Suppressor macrophage treated with lipopolysaccharide for 4 hours (primary cell): ENCODE measurements at regions not wholly inside any gene's neighbourhood (a gene's known extent, or its start where the extent isn't known, plus 50 kb on each side); places are given as distances from the start of the nearest gene placed in this dataset.
A peak's percentile ranks its signal among the peaks of the same experiment; 100 is the strongest.

Experiments
- DNase-seq: peaks from one replicate; pipeline ENCODE4 v3.0.0-alpha.2; 2020

DNA sequence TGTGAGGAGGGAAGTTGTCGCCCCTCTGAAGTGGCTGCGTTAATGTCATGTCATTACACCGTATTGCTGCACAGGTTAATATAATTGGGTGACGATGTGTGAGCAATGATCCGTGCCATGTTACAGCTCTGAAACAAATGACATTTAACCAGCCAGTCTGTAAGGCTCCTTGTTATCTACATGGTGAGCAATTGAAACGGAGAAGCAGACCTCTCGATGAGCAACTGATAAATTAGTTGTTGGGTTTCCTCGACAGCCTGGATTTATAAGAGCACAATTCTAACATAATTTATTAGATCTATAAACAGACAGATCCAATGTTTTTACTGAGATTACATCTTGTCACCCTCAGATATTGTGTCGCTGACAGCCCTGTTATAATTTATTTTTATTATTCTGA, 49.9 kb upstream of the MAFB start:
- DNase-seq: no peak

DNA sequence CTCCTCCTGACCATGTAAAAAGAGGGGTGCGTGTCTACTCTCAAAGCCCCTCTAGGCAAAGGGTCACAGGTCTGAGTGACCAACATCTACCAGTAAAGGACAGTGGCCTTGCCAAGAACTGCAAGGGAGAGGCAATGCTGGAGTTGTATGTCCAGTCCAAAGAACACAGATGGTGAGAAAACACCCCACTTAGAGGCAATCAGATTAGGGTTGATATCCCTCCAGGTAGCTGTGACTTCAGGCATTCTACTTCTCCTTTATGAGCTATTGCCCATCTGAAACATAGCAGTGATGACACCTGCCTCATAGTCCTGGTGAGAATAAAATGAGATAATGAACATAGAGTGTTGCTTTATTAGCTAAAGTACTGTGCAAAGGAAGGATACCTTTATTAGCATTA, 50.8 kb upstream of the MAFB start:
- DNase-seq: no peak

GRCh38 chr20:40741507-40742106, 52.6 kb upstream of the MAFB start:
- DNase-seq: peak; percentile 83

- no peak for DNase-seq
Observed at GRCh38 chr20:40743141-40743775, 54.2 kb upstream of the MAFB start.

DNA sequence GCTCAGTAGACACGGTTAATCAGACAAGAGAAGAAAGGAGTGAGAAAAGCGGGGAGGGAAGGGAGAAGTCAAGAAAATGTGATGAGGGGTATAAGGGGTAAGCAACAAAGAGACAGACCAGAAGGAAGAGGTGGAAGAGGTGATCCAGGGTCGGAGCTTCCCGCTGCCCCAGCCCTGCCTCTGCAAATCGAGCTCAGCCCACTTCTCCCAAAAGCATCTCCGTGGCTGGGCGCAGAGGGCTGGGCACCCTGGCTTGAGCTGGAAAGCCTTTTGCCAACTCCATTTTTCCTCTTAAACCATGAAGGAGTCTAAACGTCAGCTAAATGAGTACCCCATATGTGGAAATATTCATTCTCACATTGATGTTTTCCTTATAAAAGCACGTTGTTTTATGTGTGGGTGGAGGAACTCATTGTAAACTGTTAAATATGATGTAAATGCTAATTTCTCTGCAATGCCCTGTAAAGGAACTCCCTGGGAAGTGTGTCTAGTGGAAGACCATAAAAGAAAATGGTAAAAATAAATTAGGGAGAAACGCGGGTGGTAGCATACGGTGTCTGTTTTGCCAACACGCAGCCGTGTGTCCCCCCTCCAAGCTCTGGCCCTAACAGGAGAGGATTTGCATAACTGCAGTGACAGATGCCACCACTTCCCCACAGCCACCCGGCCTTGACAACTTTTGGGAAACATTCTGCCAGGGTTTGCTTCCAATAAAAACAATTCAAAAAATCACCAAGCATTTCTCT, 55.2 kb upstream of the MAFB start:
- DNase-seq: peak; percentile 36

DNA sequence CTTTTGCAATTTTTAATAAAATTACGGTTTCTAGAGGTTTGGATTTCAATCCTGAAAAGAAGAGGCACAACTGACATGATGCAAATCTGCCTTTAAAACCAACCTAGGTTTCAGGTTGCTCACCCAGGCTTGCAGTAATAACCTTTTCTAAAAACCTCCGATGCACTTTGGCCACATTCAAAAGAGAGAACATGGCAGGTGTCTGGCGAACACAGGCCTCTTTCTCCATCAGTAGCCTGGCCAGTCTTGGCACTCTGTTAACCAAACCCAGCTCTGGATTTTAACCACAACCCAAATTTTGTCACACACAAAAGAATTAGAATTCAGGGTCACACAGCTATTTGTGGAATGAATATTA, 55.8 kb upstream of the MAFB start:
- DNase-seq: no peak

DNA sequence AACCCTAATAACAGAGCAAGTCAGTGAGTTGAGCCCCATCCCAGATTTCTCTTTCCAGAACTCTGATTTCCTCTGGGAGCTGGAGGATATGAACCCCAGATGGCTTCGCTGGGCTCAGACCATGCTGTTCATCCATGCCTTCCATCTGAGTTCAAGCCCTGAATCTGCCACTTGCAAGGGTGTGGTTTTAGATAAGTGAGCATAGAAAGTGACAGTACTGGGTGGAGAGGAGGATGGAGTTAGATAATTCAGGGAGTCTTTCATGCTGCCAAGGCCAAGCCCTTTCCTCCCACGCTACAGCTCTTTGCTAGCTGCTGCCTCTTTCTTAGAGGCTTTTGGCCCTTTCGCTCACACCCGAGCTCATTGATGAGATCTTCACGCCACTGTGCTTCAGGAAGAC, 57.2 kb upstream of the MAFB start:
- DNase-seq: no peak

DNA sequence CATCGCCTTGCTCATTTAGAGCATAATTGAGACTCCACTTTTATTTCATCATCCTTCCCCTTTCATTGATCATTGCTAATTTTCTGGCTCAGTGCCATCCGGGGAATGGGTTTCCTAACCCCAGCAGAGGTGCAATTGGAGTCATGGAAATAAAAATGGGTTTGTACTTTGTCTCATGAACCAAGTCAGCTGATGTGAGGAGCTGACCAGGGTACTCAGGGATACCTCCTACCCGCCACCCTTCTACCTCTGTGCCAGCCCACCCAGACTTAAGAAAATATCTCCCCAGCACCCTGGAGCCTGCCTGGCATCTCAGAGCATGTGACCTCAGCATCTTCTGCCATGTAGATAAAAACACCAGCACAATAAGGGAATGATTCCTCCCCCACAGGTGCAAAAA, 59.1 kb upstream of the MAFB start:
- DNase-seq: no peak

DNA sequence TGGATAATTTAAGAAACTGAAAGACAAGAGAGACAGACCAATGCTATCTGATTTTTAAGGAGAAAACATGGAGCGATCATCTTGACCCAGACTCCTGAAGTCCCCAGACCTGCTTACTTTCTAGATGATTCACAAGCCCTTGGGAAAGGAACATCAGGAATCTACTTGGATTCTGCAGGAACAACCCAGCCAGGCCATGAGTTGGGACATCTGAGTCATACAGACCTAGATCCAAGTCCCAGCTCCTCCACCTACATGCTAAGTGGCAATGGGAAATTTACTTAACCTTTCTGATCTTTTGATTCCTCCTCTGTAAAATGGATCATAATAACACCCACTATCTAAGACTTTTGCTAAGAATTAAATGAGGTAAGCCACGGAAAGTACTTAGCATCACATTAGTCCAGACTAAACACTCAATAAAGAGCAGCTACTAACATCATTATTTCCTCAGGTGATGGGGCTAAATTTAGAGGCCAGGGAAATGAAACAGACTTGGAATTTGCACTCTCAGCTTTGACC, 61.0 kb upstream of the MAFB start:
- no peak for DNase-seq

GRCh38 chr20:40750541-40751035, 61.6 kb upstream of the MAFB start:
- DNase-seq: no peak

- peak; percentile 33 for DNase-seq
Observed at GRCh38 chr20:40753472-40753871, 64.4 kb upstream of the MAFB start.

DNA sequence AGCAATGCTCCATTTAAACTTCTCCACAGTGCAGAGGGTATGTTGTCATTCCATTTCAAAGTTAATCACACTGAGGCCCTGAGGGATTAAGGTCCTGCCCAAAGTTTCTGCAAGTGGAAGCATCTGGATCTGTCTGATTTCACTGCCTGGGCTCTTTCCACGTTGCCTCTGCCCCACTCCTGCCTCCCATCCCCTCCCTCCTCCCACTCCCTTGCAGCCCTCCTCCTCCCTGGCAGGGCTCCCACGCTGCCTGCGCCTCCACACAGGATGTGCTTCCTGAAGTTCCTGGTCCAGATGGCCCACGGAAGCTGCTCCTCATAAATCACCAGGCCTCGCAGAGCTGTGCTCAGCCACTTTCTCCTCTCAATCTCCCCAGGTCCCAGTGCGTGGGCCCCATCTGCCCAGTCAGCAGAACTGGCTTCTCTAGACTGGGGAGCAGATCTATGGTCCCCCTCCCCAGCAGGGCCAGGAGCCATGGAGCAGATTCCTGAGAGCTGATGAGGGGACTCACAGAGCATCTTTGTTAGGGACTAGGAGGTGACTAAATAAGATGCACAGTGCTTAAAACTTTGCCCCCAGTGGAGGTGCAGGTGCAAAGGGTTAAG, 65.4 kb upstream of the MAFB start:
- DNase-seq: no peak

- DNase-seq: peak; percentile 28
Observed at GRCh38 chr20:40757087-40757486, 68.1 kb upstream of the MAFB start.

DNA sequence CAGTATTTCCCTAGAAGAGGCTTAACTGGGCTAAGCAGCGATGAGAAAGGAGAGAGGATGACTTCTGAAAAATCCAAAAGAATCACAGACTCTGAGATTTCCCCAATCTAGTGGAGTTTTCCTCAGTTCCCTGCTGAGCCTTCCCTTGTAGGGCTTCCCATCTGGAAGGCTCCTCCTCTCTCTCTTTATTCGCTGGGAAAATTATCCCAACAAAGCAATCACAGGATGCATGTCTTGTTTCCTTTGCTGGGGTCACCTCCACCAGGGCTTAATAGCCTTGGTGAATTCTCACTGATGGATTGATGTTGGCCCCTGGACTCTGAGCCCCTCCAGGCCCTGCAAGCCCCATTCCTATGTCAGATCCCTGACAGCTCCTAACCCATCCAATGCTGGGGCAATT, 69.8 kb upstream of the MAFB start:
- DNase-seq: no peak

DNA sequence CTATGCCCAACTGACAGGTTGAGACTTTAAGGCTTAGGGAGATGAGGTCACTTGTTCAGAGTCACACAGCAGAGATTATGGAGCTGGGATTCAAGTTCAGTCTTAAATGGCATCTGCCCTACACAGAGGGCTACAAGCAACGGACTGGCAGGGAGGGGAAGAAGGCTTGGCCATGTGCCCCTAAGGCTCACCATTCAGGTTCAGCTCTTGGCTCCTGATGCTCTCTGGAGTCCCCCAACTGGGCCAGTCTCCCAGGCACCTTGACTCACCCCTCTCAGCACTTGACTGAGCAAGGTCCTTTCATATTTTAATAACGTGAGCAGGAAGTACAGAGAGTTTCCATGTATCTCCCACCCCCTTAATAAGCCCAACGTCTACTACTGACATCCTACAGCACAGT, 71.4 kb upstream of the MAFB start:
- DNase-seq: no peak

DNA sequence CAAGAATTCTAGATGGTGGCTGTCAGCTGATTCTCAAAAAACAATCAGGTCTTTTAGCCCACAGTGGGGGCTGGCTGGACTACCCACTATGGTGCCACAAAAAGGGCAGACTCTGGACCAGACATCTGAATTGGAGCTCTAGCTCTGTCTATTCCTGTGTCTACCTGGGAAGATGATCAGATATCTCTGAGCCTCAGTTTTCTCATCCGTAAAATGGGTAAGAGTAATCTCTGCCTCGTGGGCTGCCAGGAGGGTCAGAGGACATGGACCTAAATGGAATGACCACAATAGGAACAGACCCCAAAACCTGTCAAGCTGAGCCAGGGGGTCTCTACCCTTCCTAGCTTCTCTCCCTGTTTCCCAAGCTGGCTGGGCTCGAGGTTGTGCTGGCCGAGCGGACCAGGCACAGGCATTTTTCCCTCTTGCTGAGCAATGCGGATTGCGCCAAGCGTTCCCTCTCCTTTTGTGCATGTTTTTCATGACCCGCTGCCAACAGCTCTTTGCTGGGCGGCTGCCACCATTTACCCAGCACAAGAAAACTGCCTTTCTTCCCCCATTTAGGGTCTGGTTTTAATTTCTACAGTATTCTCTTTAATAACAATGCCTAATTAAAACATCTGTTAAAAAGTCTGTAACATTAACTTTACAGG, 74.7 kb upstream of the MAFB start:
- DNase-seq: no peak

DNA sequence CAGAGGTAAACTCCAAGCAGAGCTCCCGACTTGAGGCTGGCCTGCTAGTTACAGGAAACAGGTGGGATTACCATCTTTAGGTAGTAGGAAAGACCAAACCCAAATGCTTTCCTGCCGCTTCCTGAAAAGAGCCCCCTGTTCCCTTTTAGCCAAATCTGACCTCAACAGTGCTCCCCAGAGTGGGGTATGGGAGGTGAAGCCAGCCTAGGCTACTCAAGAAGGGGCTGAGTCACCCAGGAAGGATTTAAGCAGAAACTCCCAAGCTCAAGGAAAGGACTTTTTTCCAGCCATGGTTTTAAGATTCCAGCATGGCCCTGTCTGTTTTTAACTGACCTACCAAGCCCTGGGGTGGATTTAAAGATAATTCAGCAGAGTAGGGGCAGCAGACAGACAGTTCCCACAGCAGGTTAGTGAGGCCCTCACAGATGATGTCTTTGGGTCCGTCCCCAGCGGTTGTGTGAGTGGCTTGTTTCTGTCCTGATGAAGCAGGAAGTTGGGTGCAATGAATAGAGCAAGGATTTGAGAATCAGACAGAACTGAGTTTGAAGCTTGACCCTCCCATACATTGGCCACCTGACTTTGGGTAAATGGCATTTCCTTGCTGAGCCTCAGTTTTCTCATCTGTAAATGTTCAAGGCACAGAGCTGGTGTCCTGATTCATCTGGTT, 76.9 kb upstream of the MAFB start:
- peak; percentile 25 for DNase-seq

- DNase-seq: no peak
Observed at GRCh38 chr20:40766790-40767614, 78.0 kb upstream of the MAFB start.

DNA sequence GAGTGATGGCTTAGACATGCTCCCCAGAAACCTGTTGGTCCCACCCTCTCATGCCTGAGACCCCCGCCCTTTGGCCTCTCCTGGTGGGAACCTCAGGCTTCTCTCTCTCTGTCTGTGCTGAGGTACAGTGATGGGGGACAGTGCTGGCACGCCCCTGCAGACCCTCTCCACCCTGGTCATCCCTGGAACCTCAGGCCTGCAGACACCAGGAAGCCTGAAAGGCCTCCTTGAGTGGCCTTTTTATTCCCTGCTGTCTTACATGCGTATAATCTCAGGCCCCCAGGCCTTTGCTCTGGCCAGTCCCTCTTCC, 78.5 kb upstream of the MAFB start:
- DNase-seq: no peak

DNA sequence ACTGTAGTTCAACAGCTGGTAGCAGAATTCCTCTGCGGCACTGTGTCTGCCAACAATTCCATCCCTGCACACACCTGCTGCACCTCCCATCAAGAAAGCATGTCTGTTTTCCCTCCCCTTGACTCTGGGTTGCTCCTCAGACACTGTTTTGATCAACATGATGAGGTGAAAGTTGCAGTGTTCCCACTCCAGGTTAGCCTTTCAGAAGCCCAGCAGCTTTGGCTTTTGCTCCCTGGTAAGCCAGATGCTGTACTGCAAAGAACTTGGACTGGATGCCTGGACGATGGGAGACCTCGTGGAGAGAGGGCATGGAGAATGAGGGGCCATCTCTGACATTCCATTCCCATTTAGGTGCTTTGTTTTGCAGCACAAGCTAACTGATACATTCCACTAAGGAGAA, 79.1 kb upstream of the MAFB start:
- DNase-seq: no peak

DNA sequence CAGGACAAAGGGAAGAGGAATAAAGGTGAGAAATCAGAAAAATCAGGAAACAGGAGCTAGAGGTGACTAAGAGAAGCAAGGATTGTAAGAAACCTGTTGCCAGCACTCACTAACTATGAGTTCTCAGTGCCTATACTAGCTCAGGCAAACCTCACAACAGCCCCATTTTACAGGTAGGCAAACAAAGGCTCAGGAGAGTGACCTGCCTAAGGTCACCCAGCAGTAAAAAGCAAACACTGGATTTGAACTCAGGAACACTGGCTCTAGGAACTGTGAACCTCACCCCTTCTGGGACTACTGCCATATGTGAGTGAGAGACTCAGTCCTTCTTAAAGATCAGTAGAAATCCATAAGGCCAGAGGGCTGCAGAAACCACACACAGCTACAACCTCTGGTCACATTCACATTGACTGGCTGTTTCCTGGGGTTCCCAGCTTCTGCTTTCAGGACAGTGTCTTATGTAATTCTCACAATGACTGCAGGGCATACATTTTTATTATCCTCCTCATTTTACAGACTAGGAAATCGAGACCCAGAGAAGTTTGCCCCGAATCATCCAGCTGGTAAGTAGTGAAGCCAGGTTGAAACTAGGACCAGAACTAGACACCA, 80.7 kb upstream of the MAFB start:
- peak; percentile 85 for DNase-seq
